Lower lobe of right lung (tissue), 2 donors: ENCODE measurements at regions not wholly inside any gene's neighbourhood (a gene's known extent, or its start where the extent isn't known, plus 50 kb on each side); places are given as distances from the start of the nearest gene placed in this dataset.
"Not testable (repeated sequence)": the region's sequence is repeated elsewhere in the genome, so short reads cannot be mapped to it uniquely, and the experiment has no call there.

ENCODE experiments used
- ATAC-seq, 2 donors: fragments of 200-7000 bp; cut with Tn5 transposase; one replicate each; pipeline ENCODE4 v1.9.1; 2020 to 2022; ENCODE audit warnings: mild to moderate bottlenecking in 2 of 2, moderate library complexity in 2 of 2
- DNase-seq: peaks from one replicate; pipeline ENCODE4 v3.0.0-alpha.2; 2020
- H3K27ac ChIP-seq: fragments of 200-600 bp; one replicate; pipeline ENCODE4 v1.8.0; 2022
- H3K27me3 ChIP-seq: fragments of 200-600 bp; one replicate; pipeline ENCODE4 v1.8.0; 2022; ENCODE audit warnings: low read depth
- H3K36me3 ChIP-seq: fragments of 200-600 bp; one replicate; pipeline ENCODE4 v1.8.0; 2022; ENCODE audit warnings: mild to moderate bottlenecking
- H3K4me1 ChIP-seq: fragments of 200-600 bp; one replicate; pipeline ENCODE4 v1.8.0; 2022
- H3K4me3 ChIP-seq: fragments of 200-600 bp; one replicate; pipeline ENCODE4 v1.8.0; 2022; ENCODE audit warnings: mild to moderate bottlenecking
- H3K9me3 ChIP-seq: fragments of 200-600 bp; one replicate; pipeline ENCODE4 v1.8.0; 2022
- CTCF ChIP-seq: fragments of 200-600 bp; IDR thresholded peaks from one replicate; pipeline ENCODE4 v1.8.0; 2022; ENCODE audit warnings: antibody characterized with exemption, mild to moderate bottlenecking
- intact Hi-C: fragments of 100-400 bp; cut with DNase I; formaldehyde crosslinking; loops from one replicate; pipeline ENCODE4 v1.11.0; 2022
- donor health status: DM: no; HTN: yes; CAD: no; lungs with severe emphysema.

DNA sequence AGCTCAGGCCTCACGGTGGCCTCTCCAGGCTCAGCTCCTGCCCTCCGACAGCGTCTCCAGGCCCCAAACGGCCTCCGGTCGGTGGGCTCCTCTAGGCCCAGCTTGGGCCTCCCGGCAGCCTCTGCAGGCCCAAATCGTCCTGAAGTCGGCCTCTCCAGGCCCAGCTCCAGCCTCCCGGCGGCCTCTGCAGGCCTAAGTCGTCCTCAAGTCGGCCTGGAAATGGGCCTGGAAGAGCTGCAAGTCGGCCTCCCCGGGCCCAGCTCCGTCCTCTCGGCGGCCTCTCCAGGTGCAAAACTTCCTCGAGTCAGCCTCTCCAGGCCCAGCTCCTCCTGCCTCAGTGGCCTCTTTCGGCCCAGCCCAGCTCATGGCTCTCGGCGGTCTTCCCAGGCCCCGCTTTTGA lies 156.2 kb upstream of the CDK13 start:
- H3K36me3 ChIP-seq, H3K4me1 ChIP-seq, H3K4me3 ChIP-seq, DNase-seq, H3K27me3 ChIP-seq, H3K9me3 ChIP-seq, intact Hi-C loops, ATAC-seq, H3K27ac ChIP-seq: not testable (repeated sequence)

DNA sequence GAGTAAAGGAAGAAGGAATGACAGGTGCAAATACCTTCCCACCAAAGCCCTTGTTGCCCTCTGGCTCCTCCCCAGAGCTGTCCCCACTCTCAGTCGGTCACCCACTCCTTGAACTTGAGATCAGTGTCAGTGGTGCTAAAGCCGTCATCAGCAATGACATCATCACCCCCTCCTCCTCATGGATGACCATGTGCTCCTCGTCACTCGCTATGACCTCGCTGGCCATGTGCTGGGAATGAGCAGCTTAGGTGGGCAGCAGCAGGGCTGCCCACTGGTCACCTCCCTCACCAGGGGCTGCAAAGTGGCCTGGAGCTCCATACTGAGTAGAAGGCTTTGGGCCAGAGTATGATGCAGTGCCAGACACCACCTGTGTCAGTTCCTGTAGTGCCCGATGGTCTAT lies 153.1 kb upstream of the CDK13 start:
- intact Hi-C loops, H3K36me3 ChIP-seq, H3K9me3 ChIP-seq, H3K27me3 ChIP-seq, H3K4me1 ChIP-seq, DNase-seq, H3K27ac ChIP-seq, H3K4me3 ChIP-seq, ATAC-seq: not testable (repeated sequence)

- H3K9me3 ChIP-seq, H3K27me3 ChIP-seq, H3K4me1 ChIP-seq, intact Hi-C loops, H3K4me3 ChIP-seq, DNase-seq, ATAC-seq, H3K27ac ChIP-seq, H3K36me3 ChIP-seq: not testable (repeated sequence)
Observed at GRCh38 chr7:39798077-39798476, 152.0 kb upstream of the CDK13 start.

DNA sequence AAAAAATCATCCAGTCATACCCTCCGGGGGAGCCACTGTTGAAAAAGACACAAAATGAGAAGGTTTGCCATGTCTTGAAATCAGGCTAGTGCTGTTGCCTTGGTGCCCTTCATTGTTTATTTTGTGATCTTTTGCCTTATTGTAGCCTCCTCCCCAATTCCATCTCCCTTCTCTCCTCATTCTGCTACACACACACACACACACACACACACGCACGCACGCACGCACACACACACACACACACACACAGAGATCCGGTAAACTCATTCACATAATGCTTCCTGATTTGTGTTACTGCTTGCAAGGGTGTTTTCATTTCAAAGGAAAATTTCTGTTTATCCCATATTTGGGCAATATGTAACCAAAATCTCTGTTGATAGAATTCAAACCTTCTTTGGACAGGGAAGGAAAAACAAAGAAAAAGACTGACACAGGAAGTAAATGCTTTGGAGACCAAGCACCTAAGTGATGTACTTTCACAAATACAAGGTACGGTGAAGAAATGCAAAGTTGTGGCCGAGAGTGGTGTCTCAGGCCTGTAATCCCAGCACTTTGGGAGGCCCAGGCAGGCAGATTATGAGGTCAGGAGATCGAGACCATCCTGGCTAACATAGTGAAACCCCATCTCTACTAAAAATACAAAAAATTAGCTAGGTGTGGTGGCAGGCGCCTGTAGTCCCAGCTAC lies 141.1 kb upstream of the CDK13 start:
- H3K9me3 ChIP-seq = no peaks in the 10 kb centered on the region
- no peak for TF ChIP-seq CTCF
- intact Hi-C loops = no loop called here
- H3K27me3 ChIP-seq = no peaks in the 10 kb centered on the region
- no peaks in the 10 kb centered on the region for H3K36me3 ChIP-seq
- H3K4me1 ChIP-seq = no peaks in the 10 kb centered on the region
- ATAC-seq (no peak), DNase-seq (no peak)
- H3K27ac ChIP-seq = no peak overlapping the region
- no peak overlapping the region for H3K4me3 ChIP-seq

GRCh38 chr7:39810204-39810642 lies 139.8 kb upstream of the CDK13 start:
- DNase-seq (no peak), ATAC-seq (no peak)
- no peaks in the 10 kb centered on the region for H3K9me3 ChIP-seq
- H3K27me3 ChIP-seq = peaks cover 10% of the 10 kb centered on the region
- intact Hi-C loops = no loop called here
- H3K4me1 ChIP-seq = no peaks in the 10 kb centered on the region
- H3K36me3 ChIP-seq = no peaks in the 10 kb centered on the region
- no peak overlapping the region for H3K4me3 ChIP-seq
- H3K27ac ChIP-seq = no peak overlapping the region
- no peak for TF ChIP-seq CTCF

DNA sequence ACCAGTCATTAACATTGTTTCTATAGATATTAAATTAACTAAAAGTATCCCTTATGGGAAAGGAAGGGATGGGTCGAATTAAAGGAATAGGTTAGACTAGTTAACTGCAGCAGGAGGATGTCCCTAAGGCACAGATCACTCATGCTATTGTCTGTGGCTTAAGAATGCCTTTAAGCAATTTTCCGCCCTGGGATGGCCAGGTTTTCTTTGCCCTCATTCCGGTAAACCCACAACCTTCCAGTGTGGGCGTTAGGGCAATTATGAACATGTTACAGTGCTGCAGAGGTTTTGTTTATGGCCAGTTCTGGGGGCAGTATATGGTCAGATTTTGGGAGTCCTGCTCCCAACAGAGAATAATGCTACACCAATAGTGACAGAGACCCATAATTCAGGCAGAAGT lies 139.3 kb upstream of the CDK13 start:
- Histone ChIP-seq H3K4me3 (no peak overlapping the region), H3K9me3 (no peaks in the 10 kb centered on the region), H3K36me3 (no peaks in the 10 kb centered on the region), H3K27ac (no peak overlapping the region), H3K27me3 (peaks cover 15% of the 10 kb centered on the region), H3K4me1 (no peaks in the 10 kb centered on the region)
- no peak for TF ChIP-seq CTCF
- DNase-seq (no peak), ATAC-seq (no peak)
- intact Hi-C loops = no loop called here

DNA sequence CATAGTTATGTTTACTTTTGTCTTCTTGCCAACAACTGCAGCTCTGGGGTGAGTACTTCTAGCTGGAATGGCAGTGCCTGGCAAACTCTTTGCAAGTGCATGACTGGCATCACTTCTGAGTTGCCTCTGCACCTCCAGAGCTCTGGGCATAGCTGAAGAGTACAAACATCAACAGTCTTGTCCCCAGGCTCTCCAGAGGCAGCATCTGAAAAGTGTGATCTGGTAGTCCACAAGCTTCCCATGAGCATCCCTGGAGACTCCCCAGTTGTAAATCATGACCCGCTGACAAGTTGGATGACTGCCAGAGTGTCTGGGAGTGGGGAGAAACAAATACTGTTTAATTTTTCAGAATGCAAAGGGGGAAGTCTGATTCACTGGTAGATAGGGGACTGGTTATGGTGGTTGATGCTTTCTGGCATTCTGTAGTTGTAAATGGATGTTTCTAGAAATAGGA lies 138.9 kb upstream of the CDK13 start:
- no peak for ATAC-seq
- Histone ChIP-seq H3K27me3 (peaks cover 18% of the 10 kb centered on the region), H3K4me1 (no peaks in the 10 kb centered on the region), H3K4me3 (no peak overlapping the region), H3K27ac (no peak overlapping the region), H3K9me3 (no peaks in the 10 kb centered on the region), H3K36me3 (no peaks in the 10 kb centered on the region)
- no peak for DNase-seq
- intact Hi-C loops = no loop called here
- no peak for TF ChIP-seq CTCF
